ENCODE measurements at regions not wholly inside any gene's neighbourhood (a gene's known extent, or its start where the extent isn't known, plus 50 kb on each side); places are given as distances from the start of the nearest gene placed in this dataset.

- TF ChIP-seq FOXP2 (optimal IDR thresholded peaks at IDR 0.05; ENCODE audit: borderline replicate concordance, extremely low read depth, extremely low read length, insufficient read depth) = no peak
- no peak for TF ChIP-seq POLR2AphosphoS5 (IDR thresholded peaks at IDR 0.05; ENCODE audit: low read depth, low read length)
- no peak for TF ChIP-seq REST (IDR thresholded peaks at IDR 0.05; ENCODE audit: insufficient read depth in 1 of 2, low read depth in 2 of 2, low read length in 2 of 2)
- no peak for TF ChIP-seq TAF1 (IDR thresholded peaks at IDR 0.05; ENCODE audit: borderline replicate concordance, insufficient read depth, low read length)
- no peak for TF ChIP-seq SIN3A (IDR thresholded peaks at IDR 0.05; ENCODE audit: borderline replicate concordance, insufficient read depth, low read length)
Measured at GRCh38 chr14:101200650-101201516, 297.4 kb upstream of the RTL1 start.

- TF ChIP-seq REST (IDR thresholded peaks at IDR 0.05; ENCODE audit: insufficient read depth in 1 of 2, low read depth in 2 of 2, low read length in 2 of 2) = no peak
- TF ChIP-seq POLR2AphosphoS5 (IDR thresholded peaks at IDR 0.05; ENCODE audit: low read depth, low read length) = no peak
- TF ChIP-seq SIN3A (IDR thresholded peaks at IDR 0.05; ENCODE audit: borderline replicate concordance, insufficient read depth, low read length) = no peak
- TF ChIP-seq TAF1 (IDR thresholded peaks at IDR 0.05; ENCODE audit: borderline replicate concordance, insufficient read depth, low read length) = no peak
- TF ChIP-seq FOXP2 (optimal IDR thresholded peaks at IDR 0.05; ENCODE audit: borderline replicate concordance, extremely low read depth, extremely low read length, insufficient read depth) = no peak
Measured at GRCh38 chr14:101201535-101202151, 298.1 kb upstream of the RTL1 start.

GRCh38 chr14:101202627-101203404 is 299.3 kb upstream of the RTL1 start:
- TF ChIP-seq REST (IDR thresholded peaks at IDR 0.05; ENCODE audit: insufficient read depth in 1 of 2, low read depth in 2 of 2, low read length in 2 of 2) (no peak), POLR2AphosphoS5 (IDR thresholded peaks at IDR 0.05; ENCODE audit: low read depth, low read length) (no peak), TAF1 (IDR thresholded peaks at IDR 0.05; ENCODE audit: borderline replicate concordance, insufficient read depth, low read length) (no peak), FOXP2 (optimal IDR thresholded peaks at IDR 0.05; ENCODE audit: borderline replicate concordance, extremely low read depth, extremely low read length, insufficient read depth) (no peak), SIN3A (IDR thresholded peaks at IDR 0.05; ENCODE audit: borderline replicate concordance, insufficient read depth, low read length) (no peak)

- TF ChIP-seq REST (IDR thresholded peaks at IDR 0.05; ENCODE audit: insufficient read depth in 1 of 2, low read depth in 2 of 2, low read length in 2 of 2) (no peak), TAF1 (IDR thresholded peaks at IDR 0.05; ENCODE audit: borderline replicate concordance, insufficient read depth, low read length) (no peak), FOXP2 (optimal IDR thresholded peaks at IDR 0.05; ENCODE audit: borderline replicate concordance, extremely low read depth, extremely low read length, insufficient read depth) (no peak), SIN3A (IDR thresholded peaks at IDR 0.05; ENCODE audit: borderline replicate concordance, insufficient read depth, low read length) (no peak), POLR2AphosphoS5 (IDR thresholded peaks at IDR 0.05; ENCODE audit: low read depth, low read length) (no peak)
Measured at GRCh38 chr14:101206556-101206955, 303.0 kb upstream of the RTL1 start.

All from PFSK-1 (cell line).